ENCODE measurements at regions not wholly inside any gene's neighbourhood (a gene's known extent, or its start where the extent isn't known, plus 50 kb on each side); places are given as distances from the start of the nearest gene placed in this dataset.

- TF ChIP-seq CTCF (IDR thresholded peaks at IDR 0.05; ENCODE audit: unreplicated experiment) = no peak
- H3K4me3 Mint-ChIP-seq (ENCODE audit: low read depth) = no peak overlapping the region
- H3K27ac Mint-ChIP-seq = no peak overlapping the region
- H3K36me3 Mint-ChIP-seq (ENCODE audit: insufficient read depth) = no peaks in the 10 kb centered on the region
- peaks cover under 1% of the 10 kb centered on the region for H3K9me3 Mint-ChIP-seq (ENCODE audit: low read depth)
- peaks cover 3% of the 10 kb centered on the region for H3K27me3 Mint-ChIP-seq
- peaks cover 18% of the 10 kb centered on the region for H3K4me1 Mint-ChIP-seq (ENCODE audit: low read depth)
- DNase-seq (ENCODE audit: low spot score, unreplicated experiment) = no peak
These were observed 342.6 kb downstream of the DMAC1 start for GRCh38 chr9:7456793-7457530.

- no peak for DNase-seq (ENCODE audit: low spot score, unreplicated experiment)
- Mint-ChIP-seq H3K27ac (no peak overlapping the region), H3K27me3 (peaks cover 3% of the 10 kb centered on the region), H3K4me3 (ENCODE audit: low read depth) (no peak overlapping the region), H3K9me3 (ENCODE audit: low read depth) (peaks cover 3% of the 10 kb centered on the region), H3K36me3 (ENCODE audit: insufficient read depth) (no peaks in the 10 kb centered on the region), H3K4me1 (ENCODE audit: low read depth) (peaks cover 18% of the 10 kb centered on the region)
- TF ChIP-seq CTCF (IDR thresholded peaks at IDR 0.05; ENCODE audit: unreplicated experiment) = no peak
These were observed 343.2 kb downstream of the DMAC1 start for GRCh38 chr9:7456377-7456776.

- Mint-ChIP-seq H3K4me1 (ENCODE audit: low read depth) (peaks cover 18% of the 10 kb centered on the region), H3K27ac (no peak overlapping the region), H3K27me3 (peaks cover 6% of the 10 kb centered on the region), H3K4me3 (ENCODE audit: low read depth) (no peak overlapping the region), H3K36me3 (ENCODE audit: insufficient read depth) (no peaks in the 10 kb centered on the region), H3K9me3 (ENCODE audit: low read depth) (peaks cover 3% of the 10 kb centered on the region)
- no peak for DNase-seq (ENCODE audit: low spot score, unreplicated experiment)
- TF ChIP-seq CTCF (IDR thresholded peaks at IDR 0.05; ENCODE audit: unreplicated experiment) = no peak
These were observed 345.0 kb downstream of the DMAC1 start for GRCh38 chr9:7454624-7455023.

GRCh38 chr9:7452378-7452777, 347.2 kb downstream of the DMAC1 start:
- H3K27ac Mint-ChIP-seq = no peak overlapping the region
- H3K36me3 Mint-ChIP-seq (ENCODE audit: insufficient read depth) = no peaks in the 10 kb centered on the region
- DNase-seq (ENCODE audit: low spot score, unreplicated experiment) = no peak
- TF ChIP-seq CTCF (IDR thresholded peaks at IDR 0.05; ENCODE audit: unreplicated experiment) = no peak
- H3K4me1 Mint-ChIP-seq (ENCODE audit: low read depth) = peaks cover 10% of the 10 kb centered on the region
- H3K27me3 Mint-ChIP-seq = peaks cover 6% of the 10 kb centered on the region
- H3K9me3 Mint-ChIP-seq (ENCODE audit: low read depth) = peaks cover 3% of the 10 kb centered on the region
- no peak overlapping the region for H3K4me3 Mint-ChIP-seq (ENCODE audit: low read depth)

- TF ChIP-seq CTCF (IDR thresholded peaks at IDR 0.05; ENCODE audit: unreplicated experiment) = no peak
- H3K27ac Mint-ChIP-seq = no peak overlapping the region
These were observed 348.5 kb downstream of the DMAC1 start for GRCh38 chr9:7451062-7451461.

More at GRCh38 chr9:7451062-7451461, 348.5 kb downstream of the DMAC1 start:
- Mint-ChIP-seq H3K36me3 (ENCODE audit: insufficient read depth) (no peaks in the 10 kb centered on the region), H3K27me3 (peaks cover 6% of the 10 kb centered on the region), H3K9me3 (ENCODE audit: low read depth) (peaks cover 6% of the 10 kb centered on the region), H3K4me3 (ENCODE audit: low read depth) (no peak overlapping the region), H3K4me1 (ENCODE audit: low read depth) (peaks cover under 1% of the 10 kb centered on the region)
- DNase-seq (ENCODE audit: low spot score, unreplicated experiment) = no peak

Measured in progenitor cell of endocrine pancreas (in vitro differentiated cells).